ENCODE measurements at regions not wholly inside any gene's neighbourhood (a gene's known extent, or its start where the extent isn't known, plus 50 kb on each side); places are given as distances from the start of the nearest gene placed in this dataset.

DNA sequence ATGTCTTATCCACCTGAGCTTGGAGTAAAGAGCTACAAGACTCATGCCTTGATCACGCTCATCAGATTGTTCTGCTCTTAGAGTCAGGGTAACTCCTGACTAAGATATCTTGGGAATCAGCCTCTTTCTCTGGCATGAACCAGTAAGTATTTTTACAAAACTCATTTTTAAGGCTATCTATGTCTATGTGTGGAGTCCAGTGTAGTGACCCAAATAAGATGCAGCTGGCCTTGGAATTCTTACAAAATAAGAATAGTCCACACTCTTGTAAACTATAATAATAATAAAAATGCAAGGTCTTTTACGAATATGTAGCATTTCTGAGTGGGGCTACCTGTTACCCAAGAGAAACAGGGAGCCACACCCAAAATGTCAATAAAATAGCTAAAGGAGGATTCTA is 498.3 kb upstream of the SYT4 start:
- TF ChIP-seq, protein P1, sequence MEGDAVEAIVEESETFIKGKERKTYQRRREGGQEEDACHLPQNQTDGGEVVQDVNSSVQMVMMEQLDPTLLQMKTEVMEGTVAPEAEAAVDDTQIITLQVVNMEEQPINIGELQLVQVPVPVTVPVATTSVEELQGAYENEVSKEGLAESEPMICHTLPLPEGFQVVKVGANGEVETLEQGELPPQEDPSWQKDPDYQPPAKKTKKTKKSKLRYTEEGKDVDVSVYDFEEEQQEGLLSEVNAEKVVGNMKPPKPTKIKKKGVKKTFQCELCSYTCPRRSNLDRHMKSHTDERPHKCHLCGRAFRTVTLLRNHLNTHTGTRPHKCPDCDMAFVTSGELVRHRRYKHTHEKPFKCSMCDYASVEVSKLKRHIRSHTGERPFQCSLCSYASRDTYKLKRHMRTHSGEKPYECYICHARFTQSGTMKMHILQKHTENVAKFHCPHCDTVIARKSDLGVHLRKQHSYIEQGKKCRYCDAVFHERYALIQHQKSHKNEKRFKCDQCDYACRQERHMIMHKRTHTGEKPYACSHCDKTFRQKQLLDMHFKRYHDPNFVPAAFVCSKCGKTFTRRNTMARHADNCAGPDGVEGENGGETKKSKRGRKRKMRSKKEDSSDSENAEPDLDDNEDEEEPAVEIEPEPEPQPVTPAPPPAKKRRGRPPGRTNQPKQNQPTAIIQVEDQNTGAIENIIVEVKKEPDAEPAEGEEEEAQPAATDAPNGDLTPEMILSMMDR (IDR thresholded peaks at IDR 0.05): no peak
- TF ChIP-seq EP300 (IDR thresholded peaks at IDR 0.05) (no peak), POLR2A (IDR thresholded peaks at IDR 0.05) (no peak), POLR2AphosphoS5 (IDR thresholded peaks at IDR 0.05) (no peak)

Measured in suprapubic skin (tissue), 4 donors.